ENCODE measurements at regions not wholly inside any gene's neighbourhood (a gene's known extent, or its start where the extent isn't known, plus 50 kb on each side); places are given as distances from the start of the nearest gene placed in this dataset.

DNA sequence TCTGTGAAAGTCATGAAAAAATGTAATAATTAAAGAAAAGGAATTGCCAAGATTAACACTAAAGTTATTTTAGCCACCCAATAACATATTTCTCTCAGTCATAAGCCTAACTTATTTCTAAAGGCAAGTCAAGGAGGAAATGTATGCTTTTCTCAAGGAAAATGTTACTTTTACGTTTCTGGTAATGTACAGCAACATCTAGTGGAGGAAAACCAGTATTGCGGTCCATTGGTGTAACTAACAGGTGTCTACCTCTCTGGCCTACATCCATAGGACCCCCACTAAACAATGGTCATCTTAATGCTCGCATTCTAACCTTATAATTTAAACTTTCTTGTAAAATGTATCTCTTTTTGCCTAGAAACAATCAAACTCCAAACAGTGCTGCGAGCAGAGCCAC lies 437.5 kb downstream of the KIF20B start:
- TF ChIP-seq, protein P1, sequence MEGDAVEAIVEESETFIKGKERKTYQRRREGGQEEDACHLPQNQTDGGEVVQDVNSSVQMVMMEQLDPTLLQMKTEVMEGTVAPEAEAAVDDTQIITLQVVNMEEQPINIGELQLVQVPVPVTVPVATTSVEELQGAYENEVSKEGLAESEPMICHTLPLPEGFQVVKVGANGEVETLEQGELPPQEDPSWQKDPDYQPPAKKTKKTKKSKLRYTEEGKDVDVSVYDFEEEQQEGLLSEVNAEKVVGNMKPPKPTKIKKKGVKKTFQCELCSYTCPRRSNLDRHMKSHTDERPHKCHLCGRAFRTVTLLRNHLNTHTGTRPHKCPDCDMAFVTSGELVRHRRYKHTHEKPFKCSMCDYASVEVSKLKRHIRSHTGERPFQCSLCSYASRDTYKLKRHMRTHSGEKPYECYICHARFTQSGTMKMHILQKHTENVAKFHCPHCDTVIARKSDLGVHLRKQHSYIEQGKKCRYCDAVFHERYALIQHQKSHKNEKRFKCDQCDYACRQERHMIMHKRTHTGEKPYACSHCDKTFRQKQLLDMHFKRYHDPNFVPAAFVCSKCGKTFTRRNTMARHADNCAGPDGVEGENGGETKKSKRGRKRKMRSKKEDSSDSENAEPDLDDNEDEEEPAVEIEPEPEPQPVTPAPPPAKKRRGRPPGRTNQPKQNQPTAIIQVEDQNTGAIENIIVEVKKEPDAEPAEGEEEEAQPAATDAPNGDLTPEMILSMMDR (IDR thresholded peaks at IDR 0.05) = peak in 3 of 6 experiments; percentile 12 to 58 (median 24)
- TF ChIP-seq POLR2A (IDR thresholded peaks at IDR 0.05) = no peak
- Histone ChIP-seq H3K9me3 (peaks cover 0 to 60% (median 32%) of the 10 kb centered on the region in 3 donors), H3K36me3 (no peaks in the 10 kb centered on the region), H3K27ac (no peak overlapping the region), H3K27me3 (no peaks in the 10 kb centered on the region), H3K4me3 (no peak overlapping the region), H3K4me1 (no peaks in the 10 kb centered on the region)
- DNase-seq = no peak
- WGBS, 2 donors = 71 to 72% methylated on average over 4 of the region's 4 CpGs
- intact Hi-C loops (cut with DNase I) = no loop called here

DNA sequence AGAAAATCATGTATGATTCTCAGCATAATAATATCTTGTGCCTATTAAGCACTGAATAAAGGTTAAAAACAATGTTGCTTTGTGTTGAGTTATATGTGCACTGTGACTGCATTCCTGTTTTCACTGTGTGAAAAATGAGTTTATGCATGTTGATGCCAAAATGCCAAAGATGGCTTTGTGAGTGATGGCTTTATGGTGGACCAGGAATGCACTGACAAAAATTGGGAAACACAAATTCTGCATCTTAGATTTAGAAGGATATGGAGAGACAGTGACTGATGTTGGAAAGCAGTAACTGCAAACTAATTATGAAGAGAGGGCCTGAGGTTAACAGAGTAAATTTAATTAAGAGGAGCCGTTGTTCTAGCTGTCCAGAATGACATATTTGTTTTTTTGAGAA lies 440.4 kb downstream of the KIF20B start:
- Histone ChIP-seq H3K4me3 (no peak overlapping the region), H3K4me1 (no peaks in the 10 kb centered on the region), H3K27me3 (no peaks in the 10 kb centered on the region), H3K9me3 (peaks cover 0 to 33% (median 17%) of the 10 kb centered on the region in 3 donors), H3K27ac (no peak overlapping the region), H3K36me3 (no peaks in the 10 kb centered on the region)
- intact Hi-C loops (cut with DNase I) = no loop called here
- no peak for DNase-seq
- TF ChIP-seq, protein P1 (IDR thresholded peaks at IDR 0.05) = no peak
- TF ChIP-seq POLR2A (IDR thresholded peaks at IDR 0.05) = no peak
- WGBS, 2 donors = 33 to 44% methylated on average over 1 of the region's 1 CpG

DNA sequence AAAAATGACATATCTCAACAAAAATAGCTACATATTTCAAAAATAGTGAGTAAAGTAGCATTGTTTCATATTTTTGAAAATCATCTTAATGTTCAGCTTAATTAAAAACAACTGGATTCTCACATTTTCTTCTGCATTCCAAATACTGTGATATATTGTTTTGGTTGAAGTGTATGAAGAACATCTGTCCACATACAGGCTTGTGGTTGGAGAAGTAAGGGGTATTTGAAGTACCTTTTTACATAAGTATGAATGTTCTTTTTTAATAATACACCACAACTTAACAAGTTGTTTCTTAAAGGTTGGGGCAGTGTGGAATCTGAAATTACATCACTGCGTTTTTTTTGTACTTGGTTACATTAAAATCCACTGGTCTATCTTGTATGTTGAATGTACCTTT lies 442.5 kb downstream of the KIF20B start:
- DNase-seq = no peak
- intact Hi-C loops (cut with DNase I) = no loop called here
- Histone ChIP-seq H3K36me3 (no peaks in the 10 kb centered on the region), H3K9me3 (peaks cover 0 to 12% (median 0%) of the 10 kb centered on the region in 3 donors), H3K4me1 (no peaks in the 10 kb centered on the region), H3K27ac (no peak overlapping the region), H3K27me3 (no peaks in the 10 kb centered on the region), H3K4me3 (no peak overlapping the region)
- WGBS, 2 donors = 74 to 83% methylated on average over 1 of the region's 1 CpG
- no peak for TF ChIP-seq POLR2A (IDR thresholded peaks at IDR 0.05)
- TF ChIP-seq, protein P1 (IDR thresholded peaks at IDR 0.05) = no peak

DNA sequence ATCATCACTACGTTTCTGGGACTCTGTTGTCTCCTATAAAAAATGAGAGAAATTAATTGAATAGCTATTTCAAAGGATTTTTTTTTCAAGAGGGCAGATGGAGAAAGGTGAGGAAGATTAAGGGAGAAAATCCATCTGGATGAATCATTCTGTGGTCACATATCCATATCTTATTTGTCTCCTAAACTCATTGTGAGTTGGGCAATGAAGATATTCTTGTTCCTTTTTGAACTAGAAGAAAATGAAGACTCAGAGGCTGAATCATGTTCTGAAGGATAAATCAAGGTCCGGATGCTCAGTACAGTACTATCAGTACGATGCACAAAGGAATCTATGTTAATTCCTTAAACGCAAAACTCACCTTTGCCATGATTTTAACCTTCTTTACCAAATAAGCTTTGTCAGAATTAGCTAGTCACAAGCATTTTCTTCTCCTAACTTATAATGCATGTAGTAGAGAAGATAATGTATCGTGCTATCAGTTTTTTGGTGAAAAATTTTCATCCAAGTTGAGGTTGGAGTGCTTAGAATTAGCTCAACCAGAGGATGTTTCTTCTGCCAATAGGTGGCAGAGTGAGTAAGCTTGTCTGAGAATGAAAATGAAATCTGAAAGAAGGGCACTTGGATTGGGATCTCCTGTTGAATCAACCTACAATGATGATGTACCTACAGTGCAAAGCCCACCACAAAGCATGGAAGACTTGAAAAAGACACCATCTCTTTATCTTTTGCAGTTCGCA lies 446.9 kb downstream of the KIF20B start:
- Histone ChIP-seq H3K9me3 (no peaks in the 10 kb centered on the region), H3K36me3 (no peaks in the 10 kb centered on the region), H3K27ac (no peak overlapping the region), H3K4me1 (no peaks in the 10 kb centered on the region), H3K27me3 (no peaks in the 10 kb centered on the region), H3K4me3 (no peak overlapping the region)
- intact Hi-C loops (cut with DNase I) = no loop called here
- no peak for TF ChIP-seq POLR2A (IDR thresholded peaks at IDR 0.05)
- TF ChIP-seq, protein P1 (IDR thresholded peaks at IDR 0.05) = peak in 3 of 6 experiments; percentile 26 to 58 (median 33)
- no peak for DNase-seq
- WGBS, 2 donors = 65 to 68% methylated on average over 6 of the region's 6 CpGs

DNA sequence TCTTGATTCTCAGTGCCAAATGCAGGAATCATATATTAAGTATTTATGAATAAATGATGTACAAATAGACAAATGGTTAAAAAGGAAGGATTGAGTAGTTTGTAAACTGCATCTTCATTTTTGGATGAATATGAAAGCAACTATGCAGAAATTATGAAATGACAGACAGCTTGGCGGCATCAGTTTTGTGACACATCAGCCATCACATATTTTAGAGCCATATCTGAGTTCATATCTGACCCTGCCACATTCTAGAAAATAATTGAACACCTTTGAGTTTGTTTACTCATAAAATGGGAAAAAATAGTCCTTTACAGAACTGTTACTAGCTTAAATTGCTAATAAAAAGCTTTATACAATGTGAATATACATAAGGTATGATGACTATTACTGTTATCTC lies 448.2 kb downstream of the KIF20B start:
- intact Hi-C loops (cut with DNase I) = no loop called here
- DNase-seq = no peak
- TF ChIP-seq, protein P1 (IDR thresholded peaks at IDR 0.05) = no peak
- TF ChIP-seq POLR2A (IDR thresholded peaks at IDR 0.05) = no peak
- no peak overlapping the region for H3K27ac ChIP-seq
- no peaks in the 10 kb centered on the region for H3K9me3 ChIP-seq
- no peak overlapping the region for H3K4me3 ChIP-seq
- WGBS, 2 donors = 87 to 89% methylated on average over 1 of the region's 1 CpG
- H3K36me3 ChIP-seq = no peaks in the 10 kb centered on the region
- no peaks in the 10 kb centered on the region for H3K27me3 ChIP-seq
- no peaks in the 10 kb centered on the region for H3K4me1 ChIP-seq
